Testis (tissue), 2 donors: ENCODE measurements at regions not wholly inside any gene's neighbourhood (a gene's known extent, or its start where the extent isn't known, plus 50 kb on each side); places are given as distances from the start of the nearest gene placed in this dataset.

Experiments used
- CTCF ChIP-seq, 3 experiments: fragments of 450-650 bp in 2 of 3; fragments of 200-600 bp in 1 of 3; sonication (generic) in 1 of 3; IDR thresholded peaks; one replicate each; pipeline ENCODE4 v1.5.1; 2016 to 2019; ENCODE audit warnings: antibody characterized with exemption in 3 of 3, mild to moderate bottlenecking in 2 of 3, moderate library complexity in 1 of 3
- POLR2A ChIP-seq: fragments of 450-650 bp; IDR thresholded peaks from one replicate; pipeline ENCODE4 v1.6.1; 2017; ENCODE audit warnings: antibody characterized with exemption, mild to moderate bottlenecking, moderate library complexity

GRCh38 chr5:99063737-99064136, 134.9 kb upstream of the CHD1 start:
- no peak for TF ChIP-seq POLR2A
- TF ChIP-seq CTCF (IDR thresholded peaks at IDR 0.05): no peak
